A549 (cell line): ENCODE measurements at regions not wholly inside any gene's neighbourhood (a gene's known extent, or its start where the extent isn't known, plus 50 kb on each side); places are given as distances from the start of the nearest gene placed in this dataset.

ENCODE experiments used
- ATAC-seq, 2 experiments: fragments of 200-7000 bp in 1 of 2; fragments of >200 bp in 1 of 2; cut with Nextera tagmentation in 1 of 2; cut with Tn5 transposase in 1 of 2; 3 replicates each; pipeline versions ENCODE4 v1.8.0 to v1.9.1; 2018 to 2020; ENCODE audit warnings: mild to moderate bottlenecking in 1 of 2, moderate library complexity in 1 of 2
- CTCF ChIA-PET: fragments of 300-600 bp; sonication (Branson Sonifier 250); formaldehyde crosslinking; extraction: SDS; loops from one replicate; lab custom pipeline; 2021; ENCODE audit warnings: antibody characterized with exemption, inconsistent platforms; lab: Yijun Ruan, JAX
- POLR2A ChIA-PET: fragments of 350-600 bp; formaldehyde crosslinking; extraction: SDS; loops from one replicate; lab custom pipeline; 2021; ENCODE audit warnings: antibody characterized with exemption, inconsistent platforms; lab: Yijun Ruan, JAX
- DNase-seq, 2 experiments: peaks; one replicate each; pipeline versions ENCODE4 v3.0.0 to v3.0.0-alpha.2; 2011 to 2016; ENCODE audit warnings: low read depth in 1 of 2, low spot score in 1 of 2
- FAIRE-seq: peaks from 2 replicates; lab custom pipeline; 2011; peaks lifted over from hg19 to GRCh38; lab: Jason Lieb, UNC
- H3K27ac ChIP-seq, 2 experiments: fragments of >200 bp; sonication (Bioruptor Twin); formaldehyde crosslinking; 3 replicates each; pipeline ENCODE4 v1.5.1; 2016 to 2017
- H3K4me1 ChIP-seq: fragments of >200 bp; sonication (Bioruptor Twin); formaldehyde crosslinking; 3 replicates; pipeline ENCODE4 v1.6.1; 2016
- H3K4me2 ChIP-seq: fragments of >200 bp; sonication (Bioruptor Twin); formaldehyde crosslinking; 3 replicates; pipeline ENCODE4 v1.6.1; 2016
- H3K4me3 ChIP-seq: fragments of >200 bp; sonication (Bioruptor Twin); formaldehyde crosslinking; 3 replicates; pipeline ENCODE4 v1.5.1; 2016
- H3K9me3 ChIP-seq: fragments of >200 bp; sonication (Bioruptor Twin); formaldehyde crosslinking; 3 replicates; pipeline ENCODE4 v1.6.1; 2016
- CBX2 ChIP-seq: fragments of 200-600 bp; sonication (generic); IDR thresholded peaks from 2 replicates; pipeline ENCODE4 v1.6.1; 2016; ENCODE audit warnings: low read depth, mild to moderate bottlenecking, borderline replicate concordance
- CHD2 ChIP-seq: fragments of 150-350 bp; IDR thresholded peaks from 2 replicates; pipeline ENCODE4 v1.6.1; 2014; ENCODE audit warnings: low read length; ENCODE audit not compliant: partially characterized antibody
- EHMT2 ChIP-seq: fragments of 200-600 bp; sonication (generic); IDR thresholded peaks from 2 replicates; pipeline ENCODE4 v1.6.1; 2016; ENCODE audit warnings: antibody characterized with exemption, low read depth, mild to moderate bottlenecking, moderate library complexity
- ESRRA ChIP-seq: fragments of 150-350 bp; IDR thresholded peaks from 2 replicates; pipeline ENCODE4 v1.6.1; 2014; ENCODE audit warnings: mild to moderate bottlenecking, low read length, borderline replicate concordance
- FOSL2 ChIP-seq, 2 experiments: fragments of 450-650 bp in 1 of 2; fragments of >200 bp in 1 of 2; sonication (Bioruptor Twin) in 1 of 2; formaldehyde crosslinking; IDR thresholded peaks; 2 replicates each; pipeline versions ENCODE4 v1.5.0 to v1.6.1; 2016 to 2020; ENCODE audit warnings: mild to moderate bottlenecking in 1 of 2, moderate library complexity in 1 of 2
- FOXS1 ChIP-seq: fragments of 250-450 bp; sonication (Bioruptor Pico); IDR thresholded peaks from 2 replicates; pipeline ENCODE4 v1.5.0; 2020; ENCODE audit warnings: mild to moderate bottlenecking, moderate library complexity
- GATA3 ChIP-seq: IDR thresholded peaks from 2 replicates; pipeline ENCODE4 v1.6.1; 2012; ENCODE audit warnings: borderline replicate concordance
- HOXB13 ChIP-seq: fragments of 250-450 bp; sonication (Bioruptor Pico); IDR thresholded peaks from 2 replicates; pipeline ENCODE4 v1.5.0; 2020; ENCODE audit warnings: low read depth, mild to moderate bottlenecking, moderate library complexity
- HOXB5 ChIP-seq: fragments of 250-450 bp; sonication (Bioruptor Pico); IDR thresholded peaks from 2 replicates; pipeline ENCODE4 v1.5.0; 2020; ENCODE audit warnings: mild to moderate bottlenecking, moderate library complexity
- KDM5A ChIP-seq: fragments of 200-600 bp; sonication (generic); IDR thresholded peaks from 2 replicates; pipeline ENCODE4 v1.6.1; 2016; ENCODE audit warnings: antibody characterized with exemption, mild to moderate bottlenecking
- MAFK ChIP-seq: fragments of 450-650 bp; IDR thresholded peaks from 2 replicates; pipeline ENCODE4 v1.6.1; 2014; ENCODE audit not compliant: partially characterized antibody
- MYC ChIP-seq: IDR thresholded peaks from 2 replicates; pipeline ENCODE4 v1.6.1; 2012; ENCODE audit warnings: mild to moderate bottlenecking, inconsistent platforms, low read length, improper control_type of control experiment, borderline replicate concordance
- NPAS2 ChIP-seq: fragments of 250-450 bp; sonication (Bioruptor Pico); IDR thresholded peaks from 2 replicates; pipeline ENCODE4 v1.8.0; 2022; ENCODE audit warnings: mild to moderate bottlenecking, moderate library complexity, borderline replicate concordance
- NR3C1 ChIP-seq: fragments of >200 bp; sonication (Bioruptor Twin); formaldehyde crosslinking; IDR thresholded peaks from 3 replicates; pipeline ENCODE4 v1.6.1; 2017
- RARB ChIP-seq: fragments of 250-450 bp; sonication (Bioruptor Pico); IDR thresholded peaks from 2 replicates; pipeline ENCODE4 v1.8.0; 2021; ENCODE audit warnings: mild to moderate bottlenecking, moderate library complexity
- RFX5 ChIP-seq: fragments of 450-650 bp; IDR thresholded peaks from 2 replicates; pipeline ENCODE4 v1.7.1; 2014; ENCODE audit warnings: antibody characterized with exemption, mild to moderate bottlenecking, moderate library complexity
- RNF2 ChIP-seq: fragments of 200-600 bp; sonication (generic); IDR thresholded peaks from 2 replicates; pipeline ENCODE4 v1.6.1; 2016; ENCODE audit warnings: low read depth, mild to moderate bottlenecking, antibody characterized with exemption, moderate library complexity, borderline replicate concordance
- SREBF2 ChIP-seq: fragments of 450-650 bp; IDR thresholded peaks from 2 replicates; pipeline ENCODE4 v1.6.1; 2014; ENCODE audit warnings: mild to moderate bottlenecking, moderate library complexity
- TP53 ChIP-seq: fragments of 250-450 bp; sonication (Bioruptor Pico); IDR thresholded peaks from 2 replicates; pipeline ENCODE4 v1.5.0; 2021; ENCODE audit warnings: mild to moderate bottlenecking, moderate library complexity
- ZNF302 ChIP-seq: fragments of 250-450 bp; sonication (Bioruptor Pico); IDR thresholded peaks from 2 replicates; pipeline ENCODE4 v1.9.0; 2021; ENCODE audit warnings: inconsistent platforms, mild to moderate bottlenecking, moderate library complexity
- WGBS: methylation state at CpG from one replicate; pipeline ENCODE4 v1.1.6; 2017; ENCODE audit errors: missing lambda C conversion rate; 5-methylcytosine and 5-hydroxymethylcytosine counted together
- TF ChIP-seq, protein P1 (sequence below): fragments of 200-600 bp; sonication (generic); IDR thresholded peaks from 2 replicates; pipeline ENCODE4 v1.6.1; 2016; ENCODE audit warnings: antibody characterized with exemption, mild to moderate bottlenecking, moderate library complexity
- TF ChIP-seq, protein P2 (sequence below): fragments of >200 bp; sonication (Bioruptor Twin); formaldehyde crosslinking; IDR thresholded peaks from 3 replicates; pipeline ENCODE4 v1.6.1; 2016
- TF ChIP-seq, protein P3 (sequence below): IDR thresholded peaks from 2 replicates; pipeline ENCODE4 v1.6.1; 2012

DNA sequence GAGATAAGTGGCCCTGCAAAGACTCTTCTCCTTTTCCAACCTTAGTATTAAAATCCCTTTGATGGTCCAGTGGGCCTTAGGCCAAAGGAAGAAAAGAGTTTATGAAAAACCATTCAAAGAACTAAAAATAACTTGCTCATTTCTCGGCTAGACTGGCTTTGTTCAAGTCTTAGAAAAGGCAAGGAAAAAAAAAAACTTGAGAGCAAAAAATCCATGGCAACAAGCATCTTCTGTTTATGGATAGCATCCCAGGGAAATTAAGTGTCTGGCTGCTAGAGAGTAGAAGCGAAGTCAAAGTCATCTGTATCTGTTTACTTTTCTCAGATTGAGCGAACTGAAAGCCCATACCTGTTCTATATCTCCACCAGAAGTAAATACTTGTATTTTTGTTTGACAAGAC is 129.6 kb downstream of the KCTD15 start:
- no peak for TF ChIP-seq KDM5A
- no peak for TF ChIP-seq CBX2
- no peak for TF ChIP-seq CHD2
- TF ChIP-seq FOXS1: no peak
- H3K9me3 ChIP-seq: 0 out of 3 replicates have a peak, but pooled peaks cover under 1% of the 10 kb centered on the region
- ATAC-seq: no peak
- H3K27ac ChIP-seq: no peak overlapping the region
- POLR2A ChIA-PET: no interaction called here
- no peaks in the 10 kb centered on the region for H3K4me1 ChIP-seq
- DNase-seq: no peak
- H3K4me2 ChIP-seq: no peak overlapping the region
- WGBS: under 1% methylated on average over 3 of the region's 3 CpGs
- H3K4me3 ChIP-seq: no peak overlapping the region
- CTCF ChIA-PET: no interaction called here
- peak; percentile 67 for FAIRE-seq

DNA sequence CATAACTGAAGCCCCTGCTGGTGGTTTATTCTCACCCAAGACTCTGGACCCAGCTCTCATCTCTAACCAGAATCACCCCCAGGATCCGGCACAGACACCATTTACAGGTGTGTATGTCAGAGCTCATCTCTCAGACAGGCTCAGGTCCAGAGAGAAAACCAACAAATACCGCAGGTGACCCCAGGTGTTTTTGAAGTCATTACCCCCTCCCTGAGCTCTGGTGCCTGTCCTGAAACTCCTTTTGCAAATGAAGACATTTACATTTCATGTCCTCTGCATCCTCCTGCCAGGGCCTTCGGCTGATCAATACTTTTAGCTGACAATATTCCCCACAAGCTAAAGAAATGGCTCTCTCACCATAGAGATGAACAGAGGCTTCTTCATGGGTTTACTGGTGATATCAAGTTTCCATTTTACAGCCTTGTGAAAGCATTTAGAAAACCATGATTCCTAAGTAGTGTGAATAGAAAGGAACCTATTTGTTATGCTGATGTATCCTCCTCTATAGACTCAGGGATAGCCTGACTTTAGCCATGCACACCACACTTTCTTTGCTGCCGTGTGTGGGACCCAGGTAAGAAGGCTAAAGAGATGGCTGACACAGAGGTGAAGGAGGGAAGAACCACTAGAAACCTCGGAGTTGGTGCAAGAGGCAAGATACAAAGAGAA is 131.3 kb downstream of the KCTD15 start:
- POLR2A ChIA-PET: no interaction called here
- CTCF ChIA-PET: no interaction called here
- TF ChIP-seq ZNF302 (CRISPR knock-in tag) (no peak), MYC (no peak), EHMT2 (no peak), RFX5 (no peak), RNF2 (no peak), ESRRA (no peak)
- TF ChIP-seq, protein P1, sequence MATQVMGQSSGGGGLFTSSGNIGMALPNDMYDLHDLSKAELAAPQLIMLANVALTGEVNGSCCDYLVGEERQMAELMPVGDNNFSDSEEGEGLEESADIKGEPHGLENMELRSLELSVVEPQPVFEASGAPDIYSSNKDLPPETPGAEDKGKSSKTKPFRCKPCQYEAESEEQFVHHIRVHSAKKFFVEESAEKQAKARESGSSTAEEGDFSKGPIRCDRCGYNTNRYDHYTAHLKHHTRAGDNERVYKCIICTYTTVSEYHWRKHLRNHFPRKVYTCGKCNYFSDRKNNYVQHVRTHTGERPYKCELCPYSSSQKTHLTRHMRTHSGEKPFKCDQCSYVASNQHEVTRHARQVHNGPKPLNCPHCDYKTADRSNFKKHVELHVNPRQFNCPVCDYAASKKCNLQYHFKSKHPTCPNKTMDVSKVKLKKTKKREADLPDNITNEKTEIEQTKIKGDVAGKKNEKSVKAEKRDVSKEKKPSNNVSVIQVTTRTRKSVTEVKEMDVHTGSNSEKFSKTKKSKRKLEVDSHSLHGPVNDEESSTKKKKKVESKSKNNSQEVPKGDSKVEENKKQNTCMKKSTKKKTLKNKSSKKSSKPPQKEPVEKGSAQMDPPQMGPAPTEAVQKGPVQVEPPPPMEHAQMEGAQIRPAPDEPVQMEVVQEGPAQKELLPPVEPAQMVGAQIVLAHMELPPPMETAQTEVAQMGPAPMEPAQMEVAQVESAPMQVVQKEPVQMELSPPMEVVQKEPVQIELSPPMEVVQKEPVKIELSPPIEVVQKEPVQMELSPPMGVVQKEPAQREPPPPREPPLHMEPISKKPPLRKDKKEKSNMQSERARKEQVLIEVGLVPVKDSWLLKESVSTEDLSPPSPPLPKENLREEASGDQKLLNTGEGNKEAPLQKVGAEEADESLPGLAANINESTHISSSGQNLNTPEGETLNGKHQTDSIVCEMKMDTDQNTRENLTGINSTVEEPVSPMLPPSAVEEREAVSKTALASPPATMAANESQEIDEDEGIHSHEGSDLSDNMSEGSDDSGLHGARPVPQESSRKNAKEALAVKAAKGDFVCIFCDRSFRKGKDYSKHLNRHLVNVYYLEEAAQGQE: no peak

DNA sequence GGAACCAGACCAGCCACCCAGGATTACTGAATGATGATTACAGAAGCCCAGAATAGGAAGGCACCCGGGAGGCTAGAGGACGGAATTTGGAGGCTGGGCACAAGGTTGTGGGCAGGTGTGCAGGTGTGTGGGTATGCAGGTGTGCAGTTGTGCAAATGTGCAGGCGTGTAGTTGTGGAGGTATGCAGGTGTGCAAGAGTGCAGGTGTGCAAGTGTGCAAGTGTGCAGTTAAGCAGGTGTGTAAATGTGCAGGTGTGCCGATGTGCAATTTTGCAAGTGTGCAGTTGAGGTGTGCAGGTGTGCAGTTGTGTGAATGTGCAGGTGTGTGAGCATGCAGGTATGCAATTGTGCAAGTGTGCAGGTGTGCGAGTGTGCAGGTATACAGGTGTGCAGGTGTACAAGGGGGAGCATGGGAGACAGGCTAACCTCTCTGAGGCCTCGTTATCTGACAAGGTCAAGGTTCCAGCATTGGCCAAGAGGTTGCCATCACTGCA is 131.8 kb downstream of the KCTD15 start:
- H3K9me3 ChIP-seq: peaks cover 6% of the 10 kb centered on the region
- TF ChIP-seq HOXB5 (CRISPR knock-in tag): no peak
- H3K4me1 ChIP-seq: no peaks in the 10 kb centered on the region
- DNase-seq (no peak), ATAC-seq (no peak), FAIRE-seq (no peak)
- CTCF ChIA-PET: no interaction called here
- no peak overlapping the region for H3K27ac ChIP-seq
- H3K4me2 ChIP-seq: no peak overlapping the region
- 17% methylated on average over 6 of the region's 6 CpGs for WGBS
- POLR2A ChIA-PET: no interaction called here
- no peak overlapping the region for H3K4me3 ChIP-seq

More for the DNA sequence above, 131.3 kb downstream of the KCTD15 start:
- Histone ChIP-seq H3K27ac (no peak overlapping the region), H3K4me2 (no peak overlapping the region), H3K4me3 (no peak overlapping the region), H3K4me1 (no peaks in the 10 kb centered on the region), H3K9me3 (no peaks in the 10 kb centered on the region; the same call in 1 of the 3 replicates)
- 11% methylated on average over 5 of the region's 5 CpGs for WGBS
- FAIRE-seq (peak; percentile 70), DNase-seq (no peak), ATAC-seq (no peak)

DNA sequence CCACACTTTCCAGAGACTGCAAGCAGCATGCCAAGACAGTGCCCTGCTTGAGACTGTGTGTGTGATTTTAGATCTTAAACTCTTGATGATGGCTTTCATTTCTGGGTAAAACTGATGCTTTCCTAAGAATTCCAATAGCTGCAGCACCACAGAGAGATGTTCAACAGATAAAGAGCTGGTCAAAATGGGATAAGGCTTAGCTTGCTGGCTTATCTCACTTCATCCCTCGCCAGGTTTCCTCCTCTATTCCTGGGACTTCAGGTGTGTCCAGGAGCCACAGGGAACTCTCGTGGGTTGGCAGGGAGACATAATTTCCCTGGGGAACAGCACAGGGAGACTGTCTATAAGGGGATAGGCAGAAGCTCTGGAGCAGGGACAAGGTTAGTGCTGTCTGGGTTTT is 137.3 kb downstream of the KCTD15 start:
- ChIA-PET POLR2A (no interaction called here), CTCF (interaction anchor here (0.5 to 5.1 kb wide), 8 partner anchors 9 to 772 kb away, joined by 3 to 27 read pairs (median 6); no protein-coding TSS in a partner anchor)
- FAIRE-seq (no peak), DNase-seq (no peak), ATAC-seq (no peak)
- no peaks in the 10 kb centered on the region for H3K4me1 ChIP-seq
- 2% methylated on average over 2 of the region's 2 CpGs for WGBS
- peaks cover 30% of the 10 kb centered on the region for H3K9me3 ChIP-seq
- TF ChIP-seq SREBF2 (no peak), TP53 (CRISPR knock-in tag) (no peak), GATA3 (no peak), MAFK (no peak), HOXB13 (no peak), CHD2 (no peak), NR3C1 (no peak), FOSL2 (IDR thresholded peaks at IDR 0.05) (no peak), FOSL2 (CRISPR knock-in tag; IDR thresholded peaks at IDR 0.05) (no peak), RARB (no peak), NPAS2 (CRISPR knock-in tag) (no peak)
- TF ChIP-seq, protein P2, sequence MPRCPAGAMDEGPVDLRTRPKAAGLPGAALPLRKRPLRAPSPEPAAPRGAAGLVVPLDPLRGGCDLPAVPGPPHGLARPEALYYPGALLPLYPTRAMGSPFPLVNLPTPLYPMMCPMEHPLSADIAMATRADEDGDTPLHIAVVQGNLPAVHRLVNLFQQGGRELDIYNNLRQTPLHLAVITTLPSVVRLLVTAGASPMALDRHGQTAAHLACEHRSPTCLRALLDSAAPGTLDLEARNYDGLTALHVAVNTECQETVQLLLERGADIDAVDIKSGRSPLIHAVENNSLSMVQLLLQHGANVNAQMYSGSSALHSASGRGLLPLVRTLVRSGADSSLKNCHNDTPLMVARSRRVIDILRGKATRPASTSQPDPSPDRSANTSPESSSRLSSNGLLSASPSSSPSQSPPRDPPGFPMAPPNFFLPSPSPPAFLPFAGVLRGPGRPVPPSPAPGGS: no peak
- TF ChIP-seq, protein P3, sequence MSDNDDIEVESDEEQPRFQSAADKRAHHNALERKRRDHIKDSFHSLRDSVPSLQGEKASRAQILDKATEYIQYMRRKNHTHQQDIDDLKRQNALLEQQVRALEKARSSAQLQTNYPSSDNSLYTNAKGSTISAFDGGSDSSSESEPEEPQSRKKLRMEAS: no peak
- H3K4me3 ChIP-seq: no peak overlapping the region
- H3K4me2 ChIP-seq: no peak overlapping the region
- H3K27ac ChIP-seq: no peak overlapping the region
